Coronary artery (tissue), 2 donors: ENCODE measurements at regions not wholly inside any gene's neighbourhood (a gene's known extent, or its start where the extent isn't known, plus 50 kb on each side); places are given as distances from the start of the nearest gene placed in this dataset.

Experiments used
- DNase-seq: peaks from one replicate; pipeline ENCODE4 v3.0.0-alpha.2; 2017; ENCODE audit warnings: low spot score
- H3K27ac ChIP-seq, 2 donors: fragments of 200-600 bp; sonication (generic); one replicate each; pipeline ENCODE4 v1.5.1; 2016 to 2019
- H3K4me3 ChIP-seq: fragments of 200-600 bp; sonication (generic); 2 replicates; pipeline ENCODE4 v1.5.1; 2016; ENCODE audit warnings: mild to moderate bottlenecking, moderate library complexity
- CTCF ChIP-seq: fragments of 200-600 bp; sonication (generic); IDR thresholded peaks from one replicate; pipeline ENCODE4 v1.5.1; 2019; ENCODE audit warnings: antibody characterized with exemption

DNA sequence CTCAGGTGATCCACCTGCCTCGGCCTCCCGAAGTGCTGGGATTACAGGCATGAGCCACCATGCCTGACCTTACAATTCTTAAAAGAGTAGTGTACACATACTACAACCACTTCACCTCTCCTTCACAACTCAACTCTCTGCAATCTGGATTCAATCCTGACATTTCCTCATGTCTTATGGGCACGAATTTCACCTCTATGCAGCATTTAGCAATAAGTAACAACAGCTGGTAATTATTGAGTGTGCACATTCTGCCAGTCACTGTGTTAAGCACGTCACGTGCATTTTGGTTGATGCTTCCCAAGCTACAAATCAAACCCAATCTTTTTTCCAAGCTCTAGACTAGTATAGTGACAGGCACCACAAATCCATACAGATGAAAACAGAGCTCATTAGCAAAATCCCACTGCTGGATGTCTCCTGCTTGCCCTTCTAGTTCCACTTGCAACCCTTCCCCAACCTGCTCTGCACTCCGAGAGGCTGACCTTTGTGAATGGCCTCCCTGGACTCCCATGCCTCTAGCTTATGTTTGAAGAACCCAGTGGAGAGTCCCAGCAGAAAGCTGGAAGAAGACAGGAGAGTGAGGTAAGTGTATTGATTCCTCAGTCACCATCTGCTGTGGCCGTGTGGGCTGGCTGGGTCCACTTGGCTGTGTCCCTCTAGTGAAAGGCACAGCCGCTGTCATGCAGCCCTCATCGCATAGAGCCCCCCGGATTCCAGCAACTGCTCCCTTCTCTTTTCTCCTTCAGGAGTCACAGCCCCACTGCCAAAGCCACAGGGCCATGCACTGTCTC lies 176.5 kb downstream of the MEX3B start:
- no peak for TF ChIP-seq CTCF
- Histone ChIP-seq H3K27ac (no peak overlapping the region), H3K4me3 (no peak overlapping the region)
- DNase-seq = no peak

GRCh38 chr15:81865850-81866537 lies 179.8 kb downstream of the MEX3B start:
- H3K27ac ChIP-seq = no peak overlapping the region
- no peak overlapping the region for H3K4me3 ChIP-seq
- no peak for TF ChIP-seq CTCF
- DNase-seq = no peak

DNA sequence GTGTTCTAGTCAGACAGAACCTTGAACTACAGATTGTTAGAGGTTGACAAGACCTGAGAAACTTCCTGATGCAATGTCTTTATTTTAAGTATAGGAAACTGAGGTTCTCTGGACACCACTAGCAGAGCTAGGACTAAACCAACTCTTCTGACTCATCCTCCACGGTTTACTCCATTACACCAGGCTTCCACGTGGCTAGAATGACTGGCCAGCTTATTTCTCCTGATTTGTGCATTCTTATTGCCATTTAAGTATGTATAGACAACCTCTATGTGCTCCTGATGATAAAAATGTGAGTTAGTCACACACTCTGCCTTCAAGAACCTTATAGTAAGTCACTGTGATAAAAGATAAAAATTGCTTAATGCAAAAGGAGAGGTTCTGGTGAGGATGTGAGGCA lies 182.7 kb downstream of the MEX3B start:
- no peak for TF ChIP-seq CTCF
- no peak overlapping the region for H3K4me3 ChIP-seq
- DNase-seq = no peak
- H3K27ac ChIP-seq = no peak overlapping the region

GRCh38 chr15:81859737-81860516 lies 185.9 kb downstream of the MEX3B start:
- Histone ChIP-seq H3K27ac (no peak overlapping the region), H3K4me3 (no peak overlapping the region)
- TF ChIP-seq CTCF = no peak
- no peak for DNase-seq

- H3K4me3 ChIP-seq = no peak overlapping the region
- no peak for DNase-seq
- no peak for TF ChIP-seq CTCF
- H3K27ac ChIP-seq = no peak overlapping the region
Measured at GRCh38 chr15:81858586-81858985, 187.2 kb downstream of the MEX3B start.

GRCh38 chr15:81858136-81858535 lies 187.7 kb downstream of the MEX3B start:
- Histone ChIP-seq H3K27ac (no peak overlapping the region), H3K4me3 (no peak overlapping the region)
- DNase-seq = no peak
- no peak for TF ChIP-seq CTCF
